Ovary (tissue), 3 donors: ENCODE measurements at regions not wholly inside any gene's neighbourhood (a gene's known extent, or its start where the extent isn't known, plus 50 kb on each side); places are given as distances from the start of the nearest gene placed in this dataset.

ENCODE experiments used
- CTCF ChIP-seq, 3 donors: fragments of 450-650 bp in 2 of 3; fragments of 200-600 bp in 1 of 3; IDR thresholded peaks; one replicate each; pipeline versions ENCODE4 v1.5.1 to v1.8.0; 2016 to 2022; ENCODE audit warnings: antibody characterized with exemption in 3 of 3, mild to moderate bottlenecking in 1 of 3
- EP300 ChIP-seq: sonication (generic); formaldehyde crosslinking; IDR thresholded peaks from one replicate; pipeline ENCODE4 v1.6.1; 2017; ENCODE audit warnings: antibody characterized with exemption
- POLR2A ChIP-seq: fragments of 450-650 bp; IDR thresholded peaks from one replicate; pipeline ENCODE4 v1.6.1; 2017; ENCODE audit warnings: antibody characterized with exemption, mild to moderate bottlenecking, moderate library complexity
- donor health status: DM: no; HTN: no; CAD: no.

- no peak for TF ChIP-seq CTCF (IDR thresholded peaks at IDR 0.05)
- TF ChIP-seq POLR2A, result no peak
- no peak for TF ChIP-seq EP300
These were observed 276.9 kb upstream of the SGCG start for GRCh38 chr13:22903925-22904324.
